GM20431 (cell line): ENCODE measurements at regions not wholly inside any gene's neighbourhood (a gene's known extent, or its start where the extent isn't known, plus 50 kb on each side); places are given as distances from the start of the nearest gene placed in this dataset.

Experiments used
- in situ Hi-C: fragments of 300-500 bp; cut with MseI, MboI; formaldehyde crosslinking; loops from one replicate; pipeline ENCODE4 v1.15.0; 2020; ENCODE audit warnings: low sequenced_read_pairs; ENCODE audit not compliant: unreplicated experiment

DNA sequence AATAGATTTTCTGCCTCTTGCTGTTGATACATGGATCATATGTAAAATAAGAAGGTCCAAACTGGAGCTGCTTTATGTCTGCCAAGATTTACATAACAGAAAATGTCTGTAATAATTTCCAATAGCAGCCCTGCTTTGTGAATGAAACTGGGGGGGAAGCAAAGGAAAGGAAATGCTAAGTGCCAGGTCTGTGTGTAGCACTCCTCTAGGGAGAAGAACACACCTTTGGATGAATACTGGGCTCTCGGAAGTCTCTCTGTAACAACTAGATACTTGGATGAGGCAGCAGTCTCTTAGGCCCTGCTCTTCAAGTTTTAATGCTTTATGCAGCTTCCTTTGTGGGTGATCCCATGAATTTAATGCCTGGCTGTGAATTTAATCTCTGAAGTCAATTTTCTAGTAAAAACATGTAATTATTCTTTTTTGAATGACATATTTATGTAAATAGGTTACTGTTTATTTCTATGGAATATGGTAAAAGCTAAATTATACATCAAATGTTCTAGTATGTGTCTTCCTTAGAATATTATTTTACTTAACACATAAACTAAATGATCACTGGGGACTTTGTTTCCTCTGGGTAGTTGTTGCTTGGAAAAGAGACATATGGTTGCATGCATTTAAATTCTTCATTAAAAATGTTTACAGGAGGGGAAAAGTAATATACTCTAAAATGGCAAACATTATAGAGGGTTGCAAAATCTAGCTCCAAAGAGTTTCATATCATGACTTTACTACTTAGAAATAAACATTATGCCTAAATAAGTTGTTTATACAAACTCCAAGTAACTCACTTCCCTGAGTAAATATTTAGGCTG is 336.6 kb upstream of the CWC22 start:
- in situ Hi-C loops = no loop called here

- in situ Hi-C loops = no loop called here
Observed at GRCh38 chr2:180337136-180337535, 330.0 kb upstream of the CWC22 start.

- in situ Hi-C loops = no loop called here
Observed at GRCh38 chr2:180336550-180336949, 329.5 kb upstream of the CWC22 start.

DNA sequence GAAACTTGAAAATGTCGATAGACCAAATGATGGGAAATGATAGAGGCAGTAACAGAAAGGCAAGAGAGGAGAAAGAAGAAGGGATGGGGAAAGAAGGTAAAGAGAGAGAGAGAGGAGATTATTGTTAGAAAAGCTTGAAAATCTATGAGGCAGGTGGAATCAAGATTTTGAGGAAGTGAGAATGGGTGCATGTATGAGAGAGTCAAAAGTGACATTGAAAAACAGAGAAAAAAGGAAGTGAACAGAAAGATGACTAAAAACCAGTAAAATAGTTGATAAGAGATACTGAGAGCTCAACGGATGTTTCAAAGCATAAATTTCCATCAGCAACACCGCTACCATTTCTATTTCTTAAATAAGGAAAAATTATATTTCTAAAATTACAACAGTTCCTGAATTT is 327.4 kb upstream of the CWC22 start:
- in situ Hi-C loops = no loop called here

- in situ Hi-C loops = no loop called here
Observed at GRCh38 chr2:180328795-180329422, 321.8 kb upstream of the CWC22 start.

DNA sequence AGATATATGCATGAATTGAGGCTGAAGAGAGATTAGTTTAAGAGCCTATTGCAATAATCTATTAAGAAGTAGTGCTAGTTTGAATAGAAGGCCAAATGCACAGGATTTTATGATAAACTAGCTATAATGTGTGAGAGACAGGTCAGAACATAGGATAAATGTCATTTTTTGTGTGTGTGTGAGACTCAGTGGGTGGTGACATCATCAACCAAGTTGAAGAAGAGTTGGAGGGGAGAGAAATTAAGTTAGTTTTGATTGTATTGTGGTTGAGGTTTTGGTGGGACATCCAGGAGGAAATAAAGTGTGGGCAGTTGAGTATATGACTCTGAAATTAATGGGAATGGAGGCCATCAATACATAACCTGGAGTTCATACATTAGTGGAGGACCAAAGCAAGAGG is 320.1 kb upstream of the CWC22 start:
- in situ Hi-C loops = no loop called here

- in situ Hi-C loops = no loop called here
Observed at GRCh38 chr2:180325416-180326120, 318.5 kb upstream of the CWC22 start.

- in situ Hi-C loops = no loop called here
Observed at GRCh38 chr2:180324182-180324581, 317.1 kb upstream of the CWC22 start.

GRCh38 chr2:180322781-180323180 is 315.7 kb upstream of the CWC22 start:
- in situ Hi-C loops = no loop called here

GRCh38 chr2:180319586-180320405 is 312.7 kb upstream of the CWC22 start:
- in situ Hi-C loops = no loop called here

- in situ Hi-C loops = no loop called here
Observed at GRCh38 chr2:180314086-180314485, 307.0 kb upstream of the CWC22 start.

GRCh38 chr2:180312542-180312941 is 305.4 kb upstream of the CWC22 start:
- in situ Hi-C loops = no loop called here

DNA sequence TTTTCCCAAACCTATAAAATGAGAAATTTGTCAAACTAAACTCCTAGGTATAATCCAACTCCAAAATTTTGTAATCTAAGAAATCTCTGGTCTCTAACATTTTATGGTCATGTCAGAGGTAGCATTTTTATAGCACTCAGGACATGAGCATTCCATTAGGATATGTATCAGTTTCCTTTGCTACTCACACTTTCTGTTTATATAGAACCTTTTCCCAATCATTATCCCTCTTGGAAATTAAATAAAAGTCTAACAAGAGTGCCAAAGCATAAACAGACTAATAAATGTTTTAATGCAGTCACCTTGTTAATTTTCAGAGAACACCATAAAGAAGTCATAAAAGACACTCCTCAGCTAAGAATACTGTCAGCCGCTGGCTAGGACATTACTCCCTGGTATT is 300.0 kb upstream of the CWC22 start:
- in situ Hi-C loops = no loop called here

GRCh38 chr2:180306346-180306745 is 299.2 kb upstream of the CWC22 start:
- in situ Hi-C loops = no loop called here

GRCh38 chr2:180291552-180292421 is 284.7 kb upstream of the CWC22 start:
- in situ Hi-C loops = no loop called here

DNA sequence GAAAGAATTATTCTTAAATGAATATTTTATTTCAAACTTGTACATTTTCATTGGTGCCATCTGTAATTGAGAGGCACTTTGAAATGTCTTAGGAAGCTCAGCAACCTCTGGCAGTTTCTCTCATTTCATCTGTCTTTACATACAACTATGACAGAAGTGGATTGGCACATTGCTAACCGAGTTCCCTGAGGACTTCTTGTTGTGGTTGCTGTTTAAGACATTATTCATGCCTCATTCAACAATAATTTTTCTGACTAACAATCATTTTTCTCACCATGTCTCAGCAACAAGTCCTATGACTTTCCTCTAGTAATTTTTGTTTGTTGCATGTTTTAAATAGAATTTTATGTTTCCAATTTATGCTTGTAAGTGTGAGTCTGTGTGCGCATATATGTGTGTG is 284.0 kb upstream of the CWC22 start:
- in situ Hi-C loops = no loop called here

- in situ Hi-C loops = no loop called here
Observed at GRCh38 chr2:180289627-180290026, 282.5 kb upstream of the CWC22 start.

- in situ Hi-C loops = no loop called here
Observed at GRCh38 chr2:180279581-180279980, 272.5 kb upstream of the CWC22 start.

DNA sequence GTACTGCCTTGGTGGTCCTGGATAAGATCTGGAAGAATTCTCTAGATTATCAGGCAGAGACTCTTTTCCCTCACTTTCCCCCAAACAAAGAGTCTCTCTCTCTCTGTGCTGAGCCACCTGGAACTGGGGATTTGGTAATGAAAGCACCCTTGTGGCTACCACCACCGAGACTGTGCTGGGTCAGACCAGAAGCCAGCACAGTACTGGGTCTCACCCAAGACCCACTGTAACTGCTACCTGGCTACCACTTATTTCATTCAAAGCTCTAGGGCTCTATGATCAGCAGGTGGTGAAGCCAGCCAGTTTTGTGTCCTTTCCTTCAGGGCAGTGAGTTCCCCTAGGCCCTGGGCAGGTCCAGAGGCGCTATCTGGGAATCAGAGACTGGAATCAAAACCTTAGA is 269.6 kb upstream of the CWC22 start:
- in situ Hi-C loops = no loop called here
